WTC11 (cell line): ENCODE measurements at regions not wholly inside any gene's neighbourhood (a gene's known extent, or its start where the extent isn't known, plus 50 kb on each side); places are given as distances from the start of the nearest gene placed in this dataset.

Experiments
- ATAC-seq: fragments of 200-7000 bp; cut with Tn5 transposase; 2 replicates; pipeline ENCODE4 v1.10.0; 2021; ENCODE audit warnings: mild to moderate bottlenecking, moderate library complexity
- CTCF ChIA-PET: fragments of 300-600 bp; sonication (Branson Sonifier 250); formaldehyde crosslinking; loops from one replicate; lab custom pipeline; 2021; ENCODE audit warnings: antibody characterized with exemption; lab: Charles Lee
- POLR2A ChIA-PET: fragments of 350-600 bp; sonication (Branson Sonifier 250); formaldehyde crosslinking; loops from one replicate; lab custom pipeline; 2021; ENCODE audit warnings: antibody characterized with exemption; lab: Charles Lee
- DNase-seq: peaks from one replicate; pipeline ENCODE4 v3.0.0; 2021; ENCODE audit warnings: low spot score
- H3K27ac Mint-ChIP-seq: 2 replicates; pipeline ENCODE4 v1.8.0; 2021; ENCODE audit warnings: mixed read lengths
- H3K27me3 Mint-ChIP-seq: 2 replicates; pipeline ENCODE4 v1.8.0; 2021; ENCODE audit warnings: low read depth, mild to moderate bottlenecking, moderate library complexity, mixed read lengths
- H3K36me3 Mint-ChIP-seq: 2 replicates; pipeline ENCODE4 v1.8.0; 2021; ENCODE audit warnings: mixed read lengths
- H3K4me1 Mint-ChIP-seq: 2 replicates; pipeline ENCODE4 v1.8.0; 2022; ENCODE audit warnings: mixed read lengths
- H3K4me3 Mint-ChIP-seq: 2 replicates; pipeline ENCODE4 v1.8.0; 2021; ENCODE audit warnings: mild to moderate bottlenecking, moderate library complexity, mixed read lengths
- H3K9me3 Mint-ChIP-seq: 2 replicates; pipeline ENCODE4 v1.8.0; 2021; ENCODE audit warnings: mixed read lengths
- CBFB ChIP-seq: sonication (generic); formaldehyde crosslinking; IDR thresholded peaks from 2 replicates; pipeline ENCODE4 v1.8.1; 2022; ENCODE audit warnings: mild to moderate bottlenecking, low read depth, missing genetic modification reagents
- CREB1 ChIP-seq: sonication (generic); formaldehyde crosslinking; IDR thresholded peaks from 2 replicates; pipeline ENCODE4 v1.8.0; 2023; ENCODE audit warnings: mild to moderate bottlenecking, missing genetic modification reagents
- ELF4 ChIP-seq: sonication (generic); formaldehyde crosslinking; IDR thresholded peaks from 2 replicates; pipeline ENCODE4 v1.8.1; 2022; ENCODE audit warnings: low read depth, mild to moderate bottlenecking, moderate library complexity, missing genetic modification reagents
- FOXK1 ChIP-seq: sonication (generic); formaldehyde crosslinking; IDR thresholded peaks from 2 replicates; pipeline ENCODE4 v1.8.0; 2022; ENCODE audit warnings: mild to moderate bottlenecking, moderate library complexity, missing genetic modification reagents
- GRHL2 ChIP-seq: fragments of 250-450 bp; sonication (Bioruptor Pico); IDR thresholded peaks from 2 replicates; pipeline ENCODE4 v1.8.0; 2022; ENCODE audit warnings: mild to moderate bottlenecking, moderate library complexity; ENCODE audit not compliant: insufficient replicate concordance, severe bottlenecking
- HMGA2 ChIP-seq: fragments of 250-450 bp; sonication (Bioruptor Pico); IDR thresholded peaks from 2 replicates; pipeline ENCODE4 v1.4.0; 2021; ENCODE audit warnings: mild to moderate bottlenecking, moderate library complexity
- JAZF1 ChIP-seq: fragments of 250-450 bp; sonication (Bioruptor Pico); IDR thresholded peaks from 2 replicates; pipeline ENCODE4 v1.9.0; 2021; ENCODE audit warnings: moderate library complexity, mild to moderate bottlenecking, inconsistent platforms
- KAT7 ChIP-seq: sonication (generic); formaldehyde crosslinking; IDR thresholded peaks from 2 replicates; pipeline ENCODE4 v1.8.1; 2023; ENCODE audit warnings: missing genetic modification reagents, mild to moderate bottlenecking, borderline replicate concordance
- NFATC4 ChIP-seq: fragments of 250-450 bp; sonication (Bioruptor Pico); IDR thresholded peaks from 2 replicates; pipeline ENCODE4 v1.9.0; 2021; ENCODE audit warnings: mild to moderate bottlenecking
- NR2C2 ChIP-seq: sonication (generic); formaldehyde crosslinking; IDR thresholded peaks from 2 replicates; pipeline ENCODE4 v1.8.0; 2022; ENCODE audit warnings: mild to moderate bottlenecking, missing genetic modification reagents
- NR3C1 ChIP-seq: sonication (generic); formaldehyde crosslinking; conservative IDR thresholded peaks from 2 replicates; pipeline ENCODE4 v1.8.1; 2023; ENCODE audit warnings: low read depth, mild to moderate bottlenecking, missing genetic modification reagents
- OVOL2 ChIP-seq: fragments of 250-450 bp; sonication (Bioruptor Pico); IDR thresholded peaks from 2 replicates; pipeline ENCODE4 v1.9.0; 2021; ENCODE audit warnings: mild to moderate bottlenecking, borderline replicate concordance
- SMAD4 ChIP-seq: sonication (generic); formaldehyde crosslinking; IDR thresholded peaks from 2 replicates; pipeline ENCODE4 v1.8.0; 2022; ENCODE audit warnings: mild to moderate bottlenecking, missing genetic modification reagents
- TP53 ChIP-seq: sonication (generic); formaldehyde crosslinking; IDR thresholded peaks from 2 replicates; pipeline ENCODE4 v1.8.1; 2023; ENCODE audit warnings: mild to moderate bottlenecking, missing genetic modification reagents
- ZBTB21 ChIP-seq: sonication (generic); formaldehyde crosslinking; IDR thresholded peaks from 2 replicates; pipeline ENCODE4 v1.8.1; 2023; ENCODE audit warnings: mild to moderate bottlenecking, missing genetic modification reagents, borderline replicate concordance
- ZNF232 ChIP-seq: sonication (generic); formaldehyde crosslinking; IDR thresholded peaks from 2 replicates; pipeline ENCODE4 v1.8.0; 2022; ENCODE audit warnings: mild to moderate bottlenecking, missing genetic modification reagents
- ZNF317 ChIP-seq: sonication (generic); formaldehyde crosslinking; IDR thresholded peaks from 2 replicates; pipeline ENCODE4 v1.8.1; 2023; ENCODE audit warnings: low read depth, mild to moderate bottlenecking, moderate library complexity, missing genetic modification reagents, borderline replicate concordance
- ZNF416 ChIP-seq: fragments of 250-450 bp; sonication (Bioruptor Pico); IDR thresholded peaks from 2 replicates; pipeline ENCODE4 v1.9.0; 2021; ENCODE audit warnings: mild to moderate bottlenecking, inconsistent platforms
- TF ChIP-seq, protein P1 (sequence below): fragments of 250-450 bp; sonication (Bioruptor Pico); IDR thresholded peaks from 2 replicates; pipeline ENCODE4 v1.9.0; 2021; ENCODE audit warnings: mild to moderate bottlenecking
- TF ChIP-seq, protein P2 (sequence below): sonication (generic); formaldehyde crosslinking; IDR thresholded peaks from 2 replicates; pipeline ENCODE4 v1.8.0; 2023; ENCODE audit warnings: missing genetic modification reagents
- TF ChIP-seq, protein P3 (sequence below): sonication (generic); formaldehyde crosslinking; IDR thresholded peaks from 2 replicates; pipeline ENCODE4 v1.8.0; 2022; ENCODE audit warnings: mild to moderate bottlenecking, missing genetic modification reagents
- TF ChIP-seq, protein P4 (sequence below): fragments of 250-450 bp; sonication (Bioruptor Pico); IDR thresholded peaks from 2 replicates; pipeline ENCODE4 v1.9.0; 2021; ENCODE audit warnings: mild to moderate bottlenecking, borderline replicate concordance
- TF ChIP-seq, protein P5 (sequence below): sonication (generic); formaldehyde crosslinking; conservative IDR thresholded peaks from 2 replicates; pipeline ENCODE4 v1.8.1; 2023; ENCODE audit warnings: mild to moderate bottlenecking, low read depth, missing genetic modification reagents, moderate library complexity

DNA sequence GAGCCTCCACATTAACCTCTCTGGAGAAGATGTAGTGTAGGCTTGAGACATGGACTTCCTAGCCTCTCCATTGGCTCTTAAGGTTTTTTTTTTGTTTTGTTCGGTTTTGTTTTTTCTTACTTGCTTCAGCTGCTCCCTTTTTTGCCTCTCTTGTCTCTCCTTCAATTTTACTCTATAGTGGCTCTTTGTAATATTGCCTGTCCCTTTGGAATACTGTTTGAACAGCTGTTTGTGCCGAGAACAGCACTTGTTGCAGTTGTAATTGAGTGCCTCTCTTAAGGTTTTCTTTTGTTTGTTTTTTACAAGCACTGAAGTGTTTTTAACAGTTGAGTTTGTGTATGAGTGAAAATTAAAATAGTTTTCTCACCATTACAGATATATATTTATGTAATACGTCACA is 567.7 kb downstream of the LRFN5 start:
- H3K27ac Mint-ChIP-seq = no peak overlapping the region
- H3K4me1 Mint-ChIP-seq = peaks cover 4% of the 10 kb centered on the region; the same call in 1 of the 2 replicates
- peaks cover 6% of the 10 kb centered on the region; the same call in 1 of the 2 replicates for H3K36me3 Mint-ChIP-seq
- ATAC-seq = no peak
- no peak for DNase-seq
- TF ChIP-seq ZNF416 (CRISPR knock-in tag) (no peak), NR2C2 (CRISPR knock-in tag) (no peak), CREB1 (CRISPR knock-in tag) (no peak)
- TF ChIP-seq, protein P1, sequence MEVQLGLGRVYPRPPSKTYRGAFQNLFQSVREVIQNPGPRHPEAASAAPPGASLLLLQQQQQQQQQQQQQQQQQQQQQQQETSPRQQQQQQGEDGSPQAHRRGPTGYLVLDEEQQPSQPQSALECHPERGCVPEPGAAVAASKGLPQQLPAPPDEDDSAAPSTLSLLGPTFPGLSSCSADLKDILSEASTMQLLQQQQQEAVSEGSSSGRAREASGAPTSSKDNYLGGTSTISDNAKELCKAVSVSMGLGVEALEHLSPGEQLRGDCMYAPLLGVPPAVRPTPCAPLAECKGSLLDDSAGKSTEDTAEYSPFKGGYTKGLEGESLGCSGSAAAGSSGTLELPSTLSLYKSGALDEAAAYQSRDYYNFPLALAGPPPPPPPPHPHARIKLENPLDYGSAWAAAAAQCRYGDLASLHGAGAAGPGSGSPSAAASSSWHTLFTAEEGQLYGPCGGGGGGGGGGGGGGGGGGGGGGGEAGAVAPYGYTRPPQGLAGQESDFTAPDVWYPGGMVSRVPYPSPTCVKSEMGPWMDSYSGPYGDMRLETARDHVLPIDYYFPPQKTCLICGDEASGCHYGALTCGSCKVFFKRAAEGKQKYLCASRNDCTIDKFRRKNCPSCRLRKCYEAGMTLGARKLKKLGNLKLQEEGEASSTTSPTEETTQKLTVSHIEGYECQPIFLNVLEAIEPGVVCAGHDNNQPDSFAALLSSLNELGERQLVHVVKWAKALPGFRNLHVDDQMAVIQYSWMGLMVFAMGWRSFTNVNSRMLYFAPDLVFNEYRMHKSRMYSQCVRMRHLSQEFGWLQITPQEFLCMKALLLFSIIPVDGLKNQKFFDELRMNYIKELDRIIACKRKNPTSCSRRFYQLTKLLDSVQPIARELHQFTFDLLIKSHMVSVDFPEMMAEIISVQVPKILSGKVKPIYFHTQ = no peak
- no peaks in the 10 kb centered on the region for H3K27me3 Mint-ChIP-seq
- ChIA-PET POLR2A (no interaction called here), CTCF (no interaction called here)
- no peak overlapping the region for H3K4me3 Mint-ChIP-seq
- H3K9me3 Mint-ChIP-seq = peaks cover 20% of the 10 kb centered on the region

DNA sequence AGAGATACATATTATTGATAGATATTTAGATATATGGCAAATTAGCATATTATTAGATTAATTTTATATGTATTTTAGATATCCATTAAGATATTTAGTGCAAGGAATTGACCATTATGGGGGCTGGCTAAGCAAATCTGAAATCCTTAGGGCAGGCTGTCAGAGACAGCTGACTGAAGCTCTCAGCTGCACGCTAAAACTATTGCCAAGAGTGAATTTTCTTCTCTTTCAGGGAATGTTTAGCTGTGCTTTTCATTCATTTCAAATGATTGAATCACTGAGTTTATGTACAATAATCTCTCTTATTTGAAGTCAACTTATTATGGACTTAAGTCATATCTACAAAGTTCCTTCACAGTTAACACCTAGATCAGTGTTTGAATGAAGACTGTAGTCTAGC is 566.5 kb downstream of the LRFN5 start:
- Mint-ChIP-seq H3K27ac (no peak overlapping the region), H3K4me3 (no peak overlapping the region), H3K9me3 (peaks cover 29% of the 10 kb centered on the region), H3K36me3 (peaks cover 6% of the 10 kb centered on the region; the same call in 1 of the 2 replicates), H3K27me3 (no peaks in the 10 kb centered on the region), H3K4me1 (peaks cover 4% of the 10 kb centered on the region; the same call in 1 of the 2 replicates)
- ChIA-PET CTCF (no interaction called here), POLR2A (no interaction called here)
- ATAC-seq (no peak), DNase-seq (no peak)
- TF ChIP-seq, protein P2, sequence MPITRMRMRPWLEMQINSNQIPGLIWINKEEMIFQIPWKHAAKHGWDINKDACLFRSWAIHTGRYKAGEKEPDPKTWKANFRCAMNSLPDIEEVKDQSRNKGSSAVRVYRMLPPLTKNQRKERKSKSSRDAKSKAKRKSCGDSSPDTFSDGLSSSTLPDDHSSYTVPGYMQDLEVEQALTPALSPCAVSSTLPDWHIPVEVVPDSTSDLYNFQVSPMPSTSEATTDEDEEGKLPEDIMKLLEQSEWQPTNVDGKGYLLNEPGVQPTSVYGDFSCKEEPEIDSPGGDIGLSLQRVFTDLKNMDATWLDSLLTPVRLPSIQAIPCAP (CRISPR knock-in tag) = no peak
- TF ChIP-seq NFATC4 (CRISPR knock-in tag) = no peak
- TF ChIP-seq ELF4 = no peak
- TF ChIP-seq ZBTB21 = no peak
- no peak for TF ChIP-seq JAZF1 (CRISPR knock-in tag)
- no peak for TF ChIP-seq FOXK1
- TF ChIP-seq CBFB (CRISPR knock-in tag) = no peak
- TF ChIP-seq HMGA2 (CRISPR knock-in tag) = no peak
- no peak for TF ChIP-seq NR3C1 (CRISPR knock-in tag)
- no peak for TF ChIP-seq ZNF317
- TF ChIP-seq, protein P3, sequence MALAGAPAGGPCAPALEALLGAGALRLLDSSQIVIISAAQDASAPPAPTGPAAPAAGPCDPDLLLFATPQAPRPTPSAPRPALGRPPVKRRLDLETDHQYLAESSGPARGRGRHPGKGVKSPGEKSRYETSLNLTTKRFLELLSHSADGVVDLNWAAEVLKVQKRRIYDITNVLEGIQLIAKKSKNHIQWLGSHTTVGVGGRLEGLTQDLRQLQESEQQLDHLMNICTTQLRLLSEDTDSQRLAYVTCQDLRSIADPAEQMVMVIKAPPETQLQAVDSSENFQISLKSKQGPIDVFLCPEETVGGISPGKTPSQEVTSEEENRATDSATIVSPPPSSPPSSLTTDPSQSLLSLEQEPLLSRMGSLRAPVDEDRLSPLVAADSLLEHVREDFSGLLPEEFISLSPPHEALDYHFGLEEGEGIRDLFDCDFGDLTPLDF (CRISPR knock-in tag) = no peak
- TF ChIP-seq OVOL2 (CRISPR knock-in tag) = no peak
- no peak for TF ChIP-seq SMAD4 (CRISPR knock-in tag)
- TF ChIP-seq, protein P4, sequence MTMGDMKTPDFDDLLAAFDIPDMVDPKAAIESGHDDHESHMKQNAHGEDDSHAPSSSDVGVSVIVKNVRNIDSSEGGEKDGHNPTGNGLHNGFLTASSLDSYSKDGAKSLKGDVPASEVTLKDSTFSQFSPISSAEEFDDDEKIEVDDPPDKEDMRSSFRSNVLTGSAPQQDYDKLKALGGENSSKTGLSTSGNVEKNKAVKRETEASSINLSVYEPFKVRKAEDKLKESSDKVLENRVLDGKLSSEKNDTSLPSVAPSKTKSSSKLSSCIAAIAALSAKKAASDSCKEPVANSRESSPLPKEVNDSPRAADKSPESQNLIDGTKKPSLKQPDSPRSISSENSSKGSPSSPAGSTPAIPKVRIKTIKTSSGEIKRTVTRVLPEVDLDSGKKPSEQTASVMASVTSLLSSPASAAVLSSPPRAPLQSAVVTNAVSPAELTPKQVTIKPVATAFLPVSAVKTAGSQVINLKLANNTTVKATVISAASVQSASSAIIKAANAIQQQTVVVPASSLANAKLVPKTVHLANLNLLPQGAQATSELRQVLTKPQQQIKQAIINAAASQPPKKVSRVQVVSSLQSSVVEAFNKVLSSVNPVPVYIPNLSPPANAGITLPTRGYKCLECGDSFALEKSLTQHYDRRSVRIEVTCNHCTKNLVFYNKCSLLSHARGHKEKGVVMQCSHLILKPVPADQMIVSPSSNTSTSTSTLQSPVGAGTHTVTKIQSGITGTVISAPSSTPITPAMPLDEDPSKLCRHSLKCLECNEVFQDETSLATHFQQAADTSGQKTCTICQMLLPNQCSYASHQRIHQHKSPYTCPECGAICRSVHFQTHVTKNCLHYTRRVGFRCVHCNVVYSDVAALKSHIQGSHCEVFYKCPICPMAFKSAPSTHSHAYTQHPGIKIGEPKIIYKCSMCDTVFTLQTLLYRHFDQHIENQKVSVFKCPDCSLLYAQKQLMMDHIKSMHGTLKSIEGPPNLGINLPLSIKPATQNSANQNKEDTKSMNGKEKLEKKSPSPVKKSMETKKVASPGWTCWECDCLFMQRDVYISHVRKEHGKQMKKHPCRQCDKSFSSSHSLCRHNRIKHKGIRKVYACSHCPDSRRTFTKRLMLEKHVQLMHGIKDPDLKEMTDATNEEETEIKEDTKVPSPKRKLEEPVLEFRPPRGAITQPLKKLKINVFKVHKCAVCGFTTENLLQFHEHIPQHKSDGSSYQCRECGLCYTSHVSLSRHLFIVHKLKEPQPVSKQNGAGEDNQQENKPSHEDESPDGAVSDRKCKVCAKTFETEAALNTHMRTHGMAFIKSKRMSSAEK (CRISPR knock-in tag) = no peak
- TF ChIP-seq TP53 = no peak
- no peak for TF ChIP-seq GRHL2 (CRISPR knock-in tag)
- no peak for TF ChIP-seq KAT7 (CRISPR knock-in tag)
- no peak for TF ChIP-seq ZNF232 (CRISPR knock-in tag)
- TF ChIP-seq, protein P5, sequence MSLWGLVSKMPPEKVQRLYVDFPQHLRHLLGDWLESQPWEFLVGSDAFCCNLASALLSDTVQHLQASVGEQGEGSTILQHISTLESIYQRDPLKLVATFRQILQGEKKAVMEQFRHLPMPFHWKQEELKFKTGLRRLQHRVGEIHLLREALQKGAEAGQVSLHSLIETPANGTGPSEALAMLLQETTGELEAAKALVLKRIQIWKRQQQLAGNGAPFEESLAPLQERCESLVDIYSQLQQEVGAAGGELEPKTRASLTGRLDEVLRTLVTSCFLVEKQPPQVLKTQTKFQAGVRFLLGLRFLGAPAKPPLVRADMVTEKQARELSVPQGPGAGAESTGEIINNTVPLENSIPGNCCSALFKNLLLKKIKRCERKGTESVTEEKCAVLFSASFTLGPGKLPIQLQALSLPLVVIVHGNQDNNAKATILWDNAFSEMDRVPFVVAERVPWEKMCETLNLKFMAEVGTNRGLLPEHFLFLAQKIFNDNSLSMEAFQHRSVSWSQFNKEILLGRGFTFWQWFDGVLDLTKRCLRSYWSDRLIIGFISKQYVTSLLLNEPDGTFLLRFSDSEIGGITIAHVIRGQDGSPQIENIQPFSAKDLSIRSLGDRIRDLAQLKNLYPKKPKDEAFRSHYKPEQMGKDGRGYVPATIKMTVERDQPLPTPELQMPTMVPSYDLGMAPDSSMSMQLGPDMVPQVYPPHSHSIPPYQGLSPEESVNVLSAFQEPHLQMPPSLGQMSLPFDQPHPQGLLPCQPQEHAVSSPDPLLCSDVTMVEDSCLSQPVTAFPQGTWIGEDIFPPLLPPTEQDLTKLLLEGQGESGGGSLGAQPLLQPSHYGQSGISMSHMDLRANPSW (CRISPR knock-in tag) = no peak
